Testis (tissue), 2 donors: ENCODE measurements at regions not wholly inside any gene's neighbourhood (a gene's known extent, or its start where the extent isn't known, plus 50 kb on each side); places are given as distances from the start of the nearest gene placed in this dataset.

ENCODE experiments used
- CTCF ChIP-seq, 3 experiments: fragments of 450-650 bp in 2 of 3; fragments of 200-600 bp in 1 of 3; sonication (generic) in 1 of 3; IDR thresholded peaks; one replicate each; pipeline ENCODE4 v1.5.1; 2016 to 2019; ENCODE audit warnings: antibody characterized with exemption in 3 of 3, mild to moderate bottlenecking in 2 of 3, moderate library complexity in 1 of 3
- POLR2A ChIP-seq: fragments of 450-650 bp; IDR thresholded peaks from one replicate; pipeline ENCODE4 v1.6.1; 2017; ENCODE audit warnings: antibody characterized with exemption, mild to moderate bottlenecking, moderate library complexity

GRCh38 chr5:167857321-167857720 lies 434.1 kb upstream of the WWC1 start:
- TF ChIP-seq CTCF (IDR thresholded peaks at IDR 0.05) = no peak
- TF ChIP-seq POLR2A = no peak
